ENCODE measurements at regions not wholly inside any gene's neighbourhood (a gene's known extent, or its start where the extent isn't known, plus 50 kb on each side); places are given as distances from the start of the nearest gene placed in this dataset.
"Not testable (repeated sequence)": the region's sequence is repeated elsewhere in the genome, so short reads cannot be mapped to it uniquely, and the experiment has no call there.

- not testable (repeated sequence) for DNase-seq (ENCODE audit: low read depth in 2 of 2)
These were observed 110.7 kb downstream of the C5orf15 start for GRCh38 chr5:133857595-133858313.

DNA sequence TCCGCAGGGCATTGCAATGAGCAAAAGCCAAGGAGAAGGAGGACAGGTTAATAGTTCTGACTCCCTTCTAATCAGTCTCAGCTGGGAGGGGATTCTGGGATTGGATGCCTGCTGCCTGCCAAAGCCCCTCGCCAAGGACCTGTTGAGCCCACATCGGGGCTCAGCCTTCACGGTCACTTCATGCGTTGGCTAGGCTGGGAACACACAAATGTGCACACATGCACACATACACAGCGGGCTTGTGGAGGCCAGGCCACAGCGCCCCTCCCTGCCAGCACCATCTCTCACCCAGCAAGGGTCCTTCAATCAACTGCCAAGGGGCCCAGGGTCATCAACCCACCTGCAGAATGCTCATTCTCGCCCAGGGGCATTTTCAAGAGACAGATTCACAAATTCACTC is 113.9 kb downstream of the C5orf15 start:
- DNase-seq (ENCODE audit: low read depth in 2 of 2): no peak

DNA sequence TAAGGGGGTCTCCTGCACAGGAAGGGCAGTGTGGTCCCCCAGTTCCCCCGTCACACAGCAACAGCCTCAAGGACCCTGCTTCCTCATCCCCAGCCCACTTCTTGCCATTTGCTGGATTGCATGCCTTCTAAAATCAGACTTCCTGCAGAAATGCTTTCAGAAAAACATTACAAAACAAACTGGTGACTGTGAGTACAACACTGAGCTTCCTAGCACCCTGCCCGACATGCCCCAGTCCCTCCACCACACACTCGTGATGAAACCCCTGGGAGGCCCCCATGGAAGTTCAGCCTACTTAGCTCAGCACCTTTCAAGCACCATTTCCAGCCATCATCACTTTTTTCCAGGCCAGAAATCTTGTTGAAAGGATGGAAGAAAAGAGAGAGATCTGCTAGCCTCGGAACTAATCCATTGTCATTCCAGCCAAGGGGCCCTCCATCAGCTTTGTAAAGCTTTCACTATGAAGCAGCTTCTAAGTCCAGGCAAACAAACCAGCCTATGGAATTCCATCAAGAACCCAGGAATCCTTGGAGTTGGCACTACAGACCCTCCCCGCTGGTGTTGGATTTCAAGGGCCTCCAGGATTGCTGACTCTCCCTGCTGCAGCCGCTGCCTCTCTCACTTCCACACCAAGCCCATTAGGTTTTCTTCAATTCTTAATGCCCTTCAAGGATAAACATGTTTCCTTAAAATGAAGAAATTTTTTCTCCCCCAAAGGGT is 114.6 kb downstream of the C5orf15 start:
- DNase-seq (ENCODE audit: low read depth in 2 of 2): no peak

DNA sequence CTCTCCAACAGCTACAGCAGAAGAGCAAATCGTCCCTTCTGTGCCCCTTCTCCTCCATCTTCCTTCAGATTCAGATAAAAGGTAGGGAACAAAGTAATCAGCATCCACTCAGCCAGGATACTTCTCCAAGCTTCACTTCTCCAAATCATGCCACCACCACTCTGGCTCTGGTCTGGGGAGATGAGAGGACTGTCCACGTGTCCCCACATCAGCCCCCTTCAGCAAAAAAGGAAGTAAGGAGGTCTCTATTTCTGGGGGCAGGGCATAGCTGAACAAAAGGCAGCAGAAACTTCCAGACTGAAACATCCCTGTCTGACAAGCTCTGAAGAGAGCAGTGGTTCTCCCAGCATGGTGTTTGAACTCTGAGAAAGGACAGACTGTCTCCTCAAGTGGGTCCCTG is 116.9 kb downstream of the C5orf15 start:
- DNase-seq (ENCODE audit: low read depth in 2 of 2): no peak

- DNase-seq (ENCODE audit: low read depth in 2 of 2): no peak
These were observed 117.6 kb downstream of the C5orf15 start for GRCh38 chr5:133850811-133851210.

GRCh38 chr5:133849116-133849515 is 119.3 kb downstream of the C5orf15 start:
- DNase-seq (ENCODE audit: low read depth in 2 of 2): no peak

GRCh38 chr5:133848341-133848811 is 120.0 kb downstream of the C5orf15 start:
- DNase-seq (ENCODE audit: low read depth in 2 of 2): no peak

DNA sequence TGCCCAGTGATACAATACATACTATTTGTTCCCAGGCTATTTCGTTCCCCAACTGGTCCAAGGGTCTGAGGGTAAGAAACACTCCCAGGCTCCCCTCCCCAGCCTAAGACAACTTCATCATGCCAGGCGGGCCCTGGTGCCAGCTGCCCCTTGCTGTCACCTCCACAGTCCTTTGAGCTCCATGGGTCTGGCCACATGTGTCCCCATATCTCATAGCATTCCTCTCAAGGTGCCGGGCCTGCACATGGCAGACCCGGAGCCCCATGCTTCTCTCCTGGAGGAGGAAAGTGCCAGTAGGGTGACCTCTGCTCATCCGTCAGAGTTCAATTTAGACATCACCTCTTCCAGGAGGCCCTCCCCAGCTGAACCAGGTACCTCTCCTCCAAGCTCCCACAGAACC is 120.5 kb downstream of the C5orf15 start:
- no peak for DNase-seq (ENCODE audit: low read depth in 2 of 2)

GRCh38 chr5:133847301-133847700 is 121.1 kb downstream of the C5orf15 start:
- no peak for DNase-seq (ENCODE audit: low read depth in 2 of 2)

DNA sequence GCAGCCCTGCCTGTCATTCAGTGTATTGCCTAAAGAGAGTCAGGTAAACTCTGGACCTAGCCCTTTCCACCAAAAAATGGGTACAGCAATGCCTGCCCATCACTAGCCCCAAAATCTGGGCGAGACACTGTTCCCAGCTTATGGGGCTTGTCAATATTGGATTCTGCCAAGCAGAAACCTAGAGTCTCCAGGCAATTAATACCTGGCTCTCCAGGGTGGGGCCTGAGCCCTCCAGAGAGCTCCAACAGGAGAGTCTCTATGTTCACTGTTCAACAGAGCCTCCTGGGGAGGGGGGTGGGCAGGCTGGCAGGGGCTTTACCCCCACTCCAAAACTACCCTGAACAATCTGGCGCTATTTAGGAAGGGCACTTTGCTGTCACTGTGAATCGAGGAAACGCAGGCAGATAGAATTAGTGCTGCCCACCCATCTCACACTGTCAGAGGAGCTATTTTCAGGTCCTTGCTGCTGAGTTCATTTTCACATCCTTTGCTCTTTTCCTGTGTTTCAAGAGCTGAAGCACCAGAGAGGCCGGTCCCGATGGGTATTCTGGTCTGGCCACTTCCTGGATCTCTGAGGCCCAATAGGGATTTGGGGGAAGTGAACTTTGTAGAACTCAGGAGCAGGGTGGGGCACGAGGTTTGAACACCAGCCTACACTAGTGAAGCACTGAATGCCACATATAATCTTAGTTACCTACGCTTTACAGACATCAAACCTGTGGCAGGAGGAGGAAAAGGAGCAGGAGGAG is 121.8 kb downstream of the C5orf15 start:
- DNase-seq (ENCODE audit: low read depth in 2 of 2): no peak

DNA sequence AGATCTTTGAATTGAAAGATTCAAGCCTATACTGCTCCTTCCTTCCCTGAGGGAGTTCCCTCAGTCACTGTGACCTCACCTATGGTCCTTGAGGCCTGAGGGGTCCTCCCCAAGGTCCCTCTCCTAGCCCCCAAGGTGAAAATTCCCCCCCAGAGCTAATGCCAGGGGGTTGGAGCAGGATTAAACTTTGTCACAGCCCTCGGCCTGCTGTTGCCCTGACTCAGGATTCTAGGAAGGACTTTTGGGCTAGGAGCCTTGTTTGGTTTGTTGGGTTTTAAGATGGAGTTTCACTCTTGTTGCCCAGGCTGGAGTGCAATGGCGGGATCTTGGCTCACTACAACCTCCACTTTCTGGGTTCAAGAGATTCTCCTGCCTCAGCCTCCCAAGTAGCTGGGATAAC is 123.2 kb downstream of the C5orf15 start:
- DNase-seq (ENCODE audit: low read depth in 2 of 2): no peak

DNA sequence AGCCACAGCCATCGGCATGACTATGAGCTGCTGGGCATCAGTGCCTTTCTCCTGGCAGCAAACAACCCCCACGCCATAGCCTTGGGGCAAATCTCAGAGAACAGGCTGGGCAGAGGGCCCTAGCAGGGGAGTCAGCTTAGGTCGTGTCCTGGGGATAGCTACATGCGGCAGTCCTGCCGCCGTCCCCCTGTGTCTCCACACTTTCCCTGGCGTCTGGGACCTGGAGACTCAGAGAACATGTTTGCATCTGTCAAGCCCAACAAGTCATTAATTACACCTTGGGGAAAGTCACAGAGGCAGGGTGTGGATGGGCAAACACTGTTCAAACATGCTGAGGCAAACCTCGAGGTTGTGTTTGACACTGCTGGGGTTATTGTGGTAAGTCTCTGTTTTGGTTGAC is 123.6 kb downstream of the C5orf15 start:
- no peak for DNase-seq (ENCODE audit: low read depth in 2 of 2)

- no peak for DNase-seq (ENCODE audit: low read depth in 2 of 2)
These were observed 124.5 kb downstream of the C5orf15 start for GRCh38 chr5:133843911-133844310.

DNA sequence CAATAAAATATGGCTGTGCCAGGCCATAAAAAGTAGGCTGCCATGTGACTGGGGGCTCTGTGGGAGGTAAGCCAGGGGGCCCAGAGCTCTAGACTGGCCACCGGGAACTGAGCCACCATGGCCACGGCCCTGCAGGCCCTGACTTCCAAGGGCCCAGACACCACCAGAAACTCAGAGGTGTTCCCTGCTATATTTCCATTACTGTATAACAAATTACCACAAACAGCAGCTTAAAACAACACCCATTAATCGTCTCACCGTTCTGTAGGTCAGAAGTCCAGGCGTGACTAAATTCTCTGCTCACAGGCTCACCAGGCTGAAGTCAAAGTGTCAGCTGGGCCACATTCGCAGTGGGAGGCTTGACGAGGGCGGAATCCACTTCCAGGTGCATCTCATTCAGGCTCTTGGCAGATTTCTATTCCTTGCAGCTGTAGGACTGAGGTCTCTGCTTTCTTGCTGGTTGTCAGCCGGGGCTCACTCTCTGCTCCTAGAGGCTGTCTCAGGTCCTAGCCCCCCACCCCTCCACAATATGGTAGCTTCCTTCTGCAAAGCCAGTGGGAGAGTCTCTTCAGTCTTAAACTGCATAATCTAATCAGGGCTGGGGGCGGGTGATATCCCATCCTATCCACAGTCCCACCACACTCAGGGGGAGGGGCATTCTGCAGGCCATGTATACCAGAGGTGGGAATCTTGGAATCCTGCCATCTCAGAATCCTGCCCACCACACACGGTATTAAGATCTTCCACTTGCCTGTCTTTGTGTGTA is 125.4 kb downstream of the C5orf15 start:
- DNase-seq (ENCODE audit: low read depth in 2 of 2): no peak

GRCh38 chr5:133841831-133842750 is 126.3 kb downstream of the C5orf15 start:
- no peak for DNase-seq (ENCODE audit: low read depth in 2 of 2)

- no peak for DNase-seq (ENCODE audit: low read depth in 2 of 2)
These were observed 128.3 kb downstream of the C5orf15 start for GRCh38 chr5:133840168-133840567.

DNA sequence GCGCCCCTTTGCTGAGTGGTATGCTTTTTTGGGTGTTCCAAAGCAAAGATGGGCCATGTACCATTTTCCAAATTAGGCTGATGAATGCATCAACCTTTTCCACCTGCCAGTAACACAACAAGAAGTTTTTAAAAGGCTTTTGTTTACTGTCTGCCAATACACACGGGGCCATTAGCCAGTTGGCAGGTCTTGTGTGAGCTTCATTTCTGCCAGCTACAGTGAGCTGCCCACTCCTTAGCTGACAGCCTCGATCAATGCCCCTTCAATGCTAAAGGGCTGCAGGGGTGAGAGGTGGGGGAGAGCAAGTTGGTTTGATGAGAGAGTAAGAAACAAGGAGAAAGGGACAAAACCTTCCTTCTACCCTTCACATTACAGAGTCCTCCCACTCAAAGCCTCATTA is 128.7 kb downstream of the C5orf15 start:
- DNase-seq (ENCODE audit: low read depth in 2 of 2): no peak

- DNase-seq (ENCODE audit: low read depth in 2 of 2): no peak
These were observed 129.3 kb downstream of the C5orf15 start for GRCh38 chr5:133839090-133839489.

DNA sequence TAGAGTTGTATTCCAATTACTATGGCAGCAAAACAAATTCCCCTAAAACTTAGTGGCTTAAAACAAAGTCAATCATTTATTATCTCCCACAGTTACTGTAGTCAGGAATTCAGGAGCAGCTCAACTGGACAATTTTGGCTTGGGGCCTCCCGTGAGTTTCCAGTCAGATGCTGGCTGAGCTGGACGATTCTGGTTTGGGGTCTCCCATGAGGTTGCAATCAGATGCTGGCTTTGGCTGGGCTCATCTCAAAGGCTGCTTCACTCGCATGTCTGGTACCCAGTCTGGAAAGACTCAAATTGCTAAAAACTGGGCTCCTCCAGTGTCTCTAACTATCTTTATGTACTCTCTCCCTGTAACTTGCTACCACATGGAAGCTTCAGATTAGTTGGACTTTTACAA is 130.1 kb downstream of the C5orf15 start:
- no peak for DNase-seq (ENCODE audit: low read depth in 2 of 2)

DNA sequence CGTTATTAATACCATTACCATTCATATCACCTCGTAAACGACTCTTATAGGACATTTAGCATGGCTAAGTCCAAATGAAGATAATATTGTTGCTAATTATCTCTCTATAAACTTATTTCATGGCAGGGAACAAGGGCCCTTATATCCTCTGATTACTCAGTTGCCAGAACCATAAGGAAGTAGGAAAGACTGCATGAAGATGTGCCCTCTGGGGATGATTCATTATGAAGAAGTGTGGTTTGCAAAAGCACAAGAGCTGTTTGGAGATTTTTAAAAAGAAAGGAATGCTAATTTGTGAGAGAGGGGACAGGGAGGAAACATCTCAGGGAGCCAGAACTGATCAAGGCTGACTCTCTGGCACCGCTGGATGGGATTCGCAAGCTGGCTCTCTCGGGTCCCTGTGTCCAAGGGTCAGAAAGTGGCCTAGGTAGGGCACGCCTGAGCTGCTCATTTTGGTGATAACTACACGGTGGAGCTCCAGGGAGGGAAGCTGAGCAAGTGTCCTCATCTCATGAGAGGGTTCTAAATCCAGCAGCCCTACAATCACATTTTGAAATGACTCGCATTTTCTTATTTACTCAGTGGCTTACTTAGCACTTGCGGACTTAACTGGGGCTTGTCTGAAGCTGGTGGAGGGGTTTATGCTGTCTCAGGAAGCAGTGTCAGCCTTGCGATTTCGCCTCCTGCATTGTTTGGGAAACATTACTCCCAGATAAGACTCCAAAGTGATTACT is 136.8 kb downstream of the C5orf15 start:
- no peak for DNase-seq (ENCODE audit: low read depth in 2 of 2)

Measured in stimulated activated CD4-positive, alpha-beta T cell treated with anti-CD3 and anti-CD28 coated beads, Interleukin-15, amount 100 ng/mL, for 48 hours (primary cell).